Stomach (tissue), 8 donors: ENCODE measurements at regions not wholly inside any gene's neighbourhood (a gene's known extent, or its start where the extent isn't known, plus 50 kb on each side); places are given as distances from the start of the nearest gene placed in this dataset.

Experiments used
- DNase-seq, 2 donors: peaks; one replicate each; pipeline versions ENCODE4 v3.0.0 to v3.0.0-alpha.2; 2013 to 2019
- H3K27ac ChIP-seq, 5 donors: fragments of 200-600 bp in 4 of 5; sonication (generic) in 4 of 5; one replicate each; pipeline ENCODE4 v1.5.1; 2013 to 2019; ENCODE audit warnings: mild to moderate bottlenecking in 1 of 5, moderate library complexity in 1 of 5
- H3K27me3 ChIP-seq, 3 donors: fragments of 200-600 bp; sonication (generic); one replicate each; pipeline ENCODE4 v1.5.1; 2017 to 2019; ENCODE audit warnings: mixed run types in 1 of 3
- H3K36me3 ChIP-seq, 4 donors: fragments of 200-600 bp; sonication (generic); 1 replicate in 3 of 4; 2 replicates in 1 of 4; pipeline ENCODE4 v1.5.1; 2016 to 2019
- H3K4me1 ChIP-seq, 4 donors: fragments of 200-600 bp; sonication (generic); one replicate each; pipeline ENCODE4 v1.5.1; 2016 to 2019
- H3K4me3 ChIP-seq, 4 donors: fragments of 200-600 bp; sonication (generic) in 3 of 4; one replicate each; pipeline ENCODE4 v1.5.1; 2016 to 2019; ENCODE audit warnings: mild to moderate bottlenecking in 1 of 4
- H3K9me3 ChIP-seq, 4 donors: fragments of 200-600 bp; sonication (generic); one replicate each; pipeline ENCODE4 v1.5.1; 2016 to 2019
- CTCF ChIP-seq, 7 experiments: fragments of 450-650 bp in 4 of 7; fragments of 200-600 bp in 3 of 7; sonication (generic) in 3 of 7; IDR thresholded peaks; one replicate each; pipeline ENCODE4 v1.5.1; 2016 to 2019; ENCODE audit warnings: antibody characterized with exemption in 7 of 7, control low read depth in 2 of 7, mild to moderate bottlenecking in 1 of 7
- EP300 ChIP-seq: sonication (generic); formaldehyde crosslinking; IDR thresholded peaks from one replicate; pipeline ENCODE4 v1.6.1; 2017; ENCODE audit warnings: antibody characterized with exemption
- POLR2A ChIP-seq, 4 donors: fragments of 450-650 bp; IDR thresholded peaks; one replicate each; pipeline ENCODE4 v1.6.1; 2016; ENCODE audit warnings: antibody characterized with exemption in 4 of 4, control low read depth in 2 of 4, mild to moderate bottlenecking in 1 of 4, moderate library complexity in 1 of 4
- POLR2AphosphoS5 ChIP-seq, 3 donors: sonication (generic); formaldehyde crosslinking; IDR thresholded peaks; one replicate each; pipeline ENCODE4 v1.6.1; 2016; ENCODE audit warnings: antibody characterized with exemption in 3 of 3
- WGBS, 5 donors: extraction: QIAGEN DNeasy Blood & Tissue Kit in 3 of 5; methylation state at CpG; one replicate each; pipeline versions ENCODE4 v1.1.5 to v1.1.7; 2013 to 2018; 5-methylcytosine and 5-hydroxymethylcytosine counted together
- intact Hi-C: fragments of 100-400 bp; cut with DNase I; formaldehyde crosslinking; loops from one replicate; pipeline ENCODE4 v1.15.1; 2023; ENCODE audit warnings: low total_unique reads
- donor health status: healthy with polysubstance abuse.
- donor health status: Bipolar disorder and iron deficiency.
- donor health status: healthy.

DNA sequence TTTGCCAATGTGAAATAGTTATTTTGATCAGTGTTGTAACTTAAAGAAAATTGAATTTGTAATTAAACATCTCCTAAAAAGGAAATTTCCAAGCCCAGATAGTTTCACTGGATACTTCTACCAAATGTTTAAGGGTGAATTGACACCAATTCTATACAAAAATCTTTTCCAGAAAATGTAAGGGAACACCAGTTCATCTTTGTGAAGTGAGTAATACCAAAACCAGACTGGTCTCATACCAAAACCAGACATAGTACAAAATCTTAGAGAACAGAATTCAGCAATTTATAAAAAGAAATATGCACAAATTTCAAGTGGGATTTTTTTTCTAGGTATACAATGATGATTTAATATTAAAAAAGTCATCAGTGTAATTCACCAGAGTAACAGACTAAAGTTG is 86.0 kb upstream of the ZNF32 start:
- Histone ChIP-seq H3K27ac (no peak overlapping the region), H3K9me3 (peaks cover 0 to 14% (median 10%) of the 10 kb centered on the region in 4 donors), H3K4me3 (no peak overlapping the region), H3K27me3 (no peaks in the 10 kb centered on the region), H3K4me1 (no peaks in the 10 kb centered on the region), H3K36me3 (no peaks in the 10 kb centered on the region)
- DNase-seq, result no peak
- TF ChIP-seq CTCF (IDR thresholded peaks at IDR 0.05) (no peak), POLR2A (IDR thresholded peaks at IDR 0.05) (no peak), POLR2AphosphoS5 (IDR thresholded peaks at IDR 0.05) (no peak), EP300 (no peak)
- intact Hi-C loops, result no loop called here

- Histone ChIP-seq H3K4me1 (no peaks in the 10 kb centered on the region), H3K27me3 (no peaks in the 10 kb centered on the region), H3K36me3 (no peaks in the 10 kb centered on the region), H3K27ac (no peak overlapping the region), H3K9me3 (peaks cover 0 to 33% (median 24%) of the 10 kb centered on the region in 4 donors), H3K4me3 (no peak overlapping the region)
- intact Hi-C loops, result no loop called here
- no peak for TF ChIP-seq POLR2AphosphoS5 (IDR thresholded peaks at IDR 0.05)
- TF ChIP-seq EP300, result no peak
- TF ChIP-seq CTCF (IDR thresholded peaks at IDR 0.05), result no peak
- TF ChIP-seq POLR2A (IDR thresholded peaks at IDR 0.05), result no peak
- no peak for DNase-seq
- 77 to 87% (median 84%) methylated on average over 3 of the region's 3 CpGs for WGBS, 5 donors
Observed at GRCh38 chr10:43731486-43731885, 82.8 kb upstream of the ZNF32 start.

- Histone ChIP-seq H3K27me3 (no peaks in the 10 kb centered on the region), H3K36me3 (no peaks in the 10 kb centered on the region), H3K4me3 (no peak overlapping the region), H3K4me1 (no peaks in the 10 kb centered on the region), H3K27ac (no peak overlapping the region), H3K9me3 (peaks cover 5 to 52% (median 43%) of the 10 kb centered on the region in 4 donors)
- no peak for DNase-seq
- intact Hi-C loops, result no loop called here
- TF ChIP-seq CTCF (IDR thresholded peaks at IDR 0.05) (no peak), POLR2A (IDR thresholded peaks at IDR 0.05) (no peak), POLR2AphosphoS5 (IDR thresholded peaks at IDR 0.05) (no peak), EP300 (no peak)
- WGBS, 5 donors, result 66 to 78% (median 71%) methylated on average over 16 to 26 of the region's 26 CpGs
Observed at GRCh38 chr10:43728425-43728824, 79.7 kb upstream of the ZNF32 start.

DNA sequence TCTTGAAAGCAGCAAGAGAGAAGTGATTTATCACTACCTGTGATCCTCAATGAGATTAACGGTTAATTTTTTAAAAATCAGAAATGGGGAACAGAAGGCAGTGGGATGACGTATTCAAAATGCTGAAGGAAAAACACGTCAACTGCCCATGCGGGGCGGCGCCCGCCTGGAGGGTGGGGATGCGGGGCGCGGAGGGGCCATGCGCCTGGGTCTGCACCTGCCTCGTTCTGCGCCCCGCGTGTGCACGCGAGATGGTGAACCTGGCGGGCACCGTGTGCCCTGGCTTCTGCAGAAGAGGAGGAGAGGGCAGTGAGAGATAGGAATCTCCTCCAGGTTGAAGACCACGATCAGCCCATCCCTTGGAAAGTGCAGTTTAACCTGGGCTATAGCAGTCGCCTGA is 79.3 kb upstream of the ZNF32 start:
- Histone ChIP-seq H3K36me3 (no peaks in the 10 kb centered on the region), H3K4me3 (no peak overlapping the region), H3K4me1 (no peaks in the 10 kb centered on the region), H3K27ac (no peak overlapping the region), H3K9me3 (peaks cover 5 to 52% (median 43%) of the 10 kb centered on the region in 4 donors), H3K27me3 (no peaks in the 10 kb centered on the region)
- DNase-seq, result no peak
- intact Hi-C loops, result no loop called here
- WGBS, 5 donors, result 72 to 91% (median 85%) methylated on average over 21 of the region's 21 CpGs
- TF ChIP-seq POLR2A (IDR thresholded peaks at IDR 0.05), result no peak

DNA sequence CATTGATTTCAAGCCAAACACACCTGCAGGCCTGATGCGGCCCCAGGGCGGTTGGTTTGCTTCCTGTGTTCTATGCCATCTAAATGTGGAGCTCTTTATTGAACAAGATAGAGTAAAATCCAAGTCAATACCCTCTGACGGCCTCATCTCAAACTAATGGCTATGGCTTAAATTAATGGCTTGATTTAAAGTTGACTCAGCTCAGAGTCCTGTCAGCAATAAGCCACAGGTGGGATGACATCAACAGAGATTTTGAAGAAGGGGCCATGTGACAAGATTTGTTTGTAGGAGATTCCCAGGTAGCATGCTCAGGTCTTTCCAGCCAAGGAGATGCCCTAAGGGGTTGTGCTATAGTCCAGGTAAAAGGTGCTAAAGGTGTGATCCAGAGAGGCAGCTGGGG is 66.7 kb upstream of the ZNF32 start:
- H3K4me1 ChIP-seq, result no peaks in the 10 kb centered on the region
- no peak overlapping the region for H3K27ac ChIP-seq
- H3K36me3 ChIP-seq, result no peaks in the 10 kb centered on the region
- H3K9me3 ChIP-seq, result peaks cover 0 to 7% (median 3%) of the 10 kb centered on the region in 4 donors
- DNase-seq, result no peak
- intact Hi-C loops, result no loop called here
- 66 to 78% (median 72%) methylated on average over 3 of the region's 3 CpGs for WGBS, 5 donors
- H3K4me3 ChIP-seq, result no peak overlapping the region
- TF ChIP-seq EP300 (no peak), POLR2AphosphoS5 (IDR thresholded peaks at IDR 0.05) (no peak), CTCF (IDR thresholded peaks at IDR 0.05) (no peak), POLR2A (IDR thresholded peaks at IDR 0.05) (no peak)
- no peaks in the 10 kb centered on the region for H3K27me3 ChIP-seq
